ENCODE measurements at regions not wholly inside any gene's neighbourhood (a gene's known extent, or its start where the extent isn't known, plus 50 kb on each side); places are given as distances from the start of the nearest gene placed in this dataset.

DNA sequence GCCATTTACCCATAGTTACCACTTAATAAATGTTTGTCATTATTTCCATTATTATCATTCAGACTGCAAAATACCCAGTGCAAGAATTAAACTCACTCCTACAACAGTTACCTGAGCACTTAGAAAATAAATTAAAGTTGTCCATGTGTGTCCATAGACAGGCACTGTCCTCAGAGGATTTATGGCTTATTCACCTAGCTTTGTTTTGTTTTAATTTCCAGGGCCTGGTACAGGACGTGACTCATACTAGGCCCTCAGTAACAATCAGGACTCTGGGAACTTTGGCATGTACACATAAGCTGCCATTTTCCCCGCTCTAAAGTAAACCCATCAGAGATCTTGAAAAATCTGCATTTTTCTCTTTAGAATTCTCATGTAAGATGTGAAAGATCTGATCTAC is 458.5 kb upstream of the ARRDC4 start:
- TF ChIP-seq, protein P1, sequence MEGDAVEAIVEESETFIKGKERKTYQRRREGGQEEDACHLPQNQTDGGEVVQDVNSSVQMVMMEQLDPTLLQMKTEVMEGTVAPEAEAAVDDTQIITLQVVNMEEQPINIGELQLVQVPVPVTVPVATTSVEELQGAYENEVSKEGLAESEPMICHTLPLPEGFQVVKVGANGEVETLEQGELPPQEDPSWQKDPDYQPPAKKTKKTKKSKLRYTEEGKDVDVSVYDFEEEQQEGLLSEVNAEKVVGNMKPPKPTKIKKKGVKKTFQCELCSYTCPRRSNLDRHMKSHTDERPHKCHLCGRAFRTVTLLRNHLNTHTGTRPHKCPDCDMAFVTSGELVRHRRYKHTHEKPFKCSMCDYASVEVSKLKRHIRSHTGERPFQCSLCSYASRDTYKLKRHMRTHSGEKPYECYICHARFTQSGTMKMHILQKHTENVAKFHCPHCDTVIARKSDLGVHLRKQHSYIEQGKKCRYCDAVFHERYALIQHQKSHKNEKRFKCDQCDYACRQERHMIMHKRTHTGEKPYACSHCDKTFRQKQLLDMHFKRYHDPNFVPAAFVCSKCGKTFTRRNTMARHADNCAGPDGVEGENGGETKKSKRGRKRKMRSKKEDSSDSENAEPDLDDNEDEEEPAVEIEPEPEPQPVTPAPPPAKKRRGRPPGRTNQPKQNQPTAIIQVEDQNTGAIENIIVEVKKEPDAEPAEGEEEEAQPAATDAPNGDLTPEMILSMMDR (optimal IDR thresholded peaks at IDR 0.05 in 1 of 3, IDR thresholded peaks at IDR 0.05 in 1 of 3, conservative IDR thresholded peaks at IDR 0.05 in 1 of 3; ENCODE audit: extremely low read depth in 1 of 3, insufficient read depth in 2 of 3, low read length in 3 of 3), result no peak
- no peak for TF ChIP-seq EZH2 (IDR thresholded peaks at IDR 0.05; ENCODE audit: low read length)
